Transverse colon (tissue), 4 donors: ENCODE measurements at regions not wholly inside any gene's neighbourhood (a gene's known extent, or its start where the extent isn't known, plus 50 kb on each side); places are given as distances from the start of the nearest gene placed in this dataset.

ENCODE experiments used
- CTCF ChIP-seq, 5 experiments: fragments of 200-600 bp in 3 of 5; fragments of 450-650 bp in 2 of 5; sonication (generic) in 3 of 5; IDR thresholded peaks; 1 replicate in 2 of 5; 2 replicates in 3 of 5; pipeline ENCODE4 v1.5.1; 2016 to 2017; ENCODE audit warnings: antibody characterized with exemption in 5 of 5, inconsistent platforms in 3 of 5, mild to moderate bottlenecking in 2 of 5, moderate library complexity in 1 of 5
- POLR2A ChIP-seq: fragments of 450-650 bp; IDR thresholded peaks from one replicate; pipeline ENCODE4 v1.6.1; 2016; ENCODE audit warnings: antibody characterized with exemption, mild to moderate bottlenecking, moderate library complexity
- POLR2AphosphoS5 ChIP-seq, 3 donors: sonication (generic); formaldehyde crosslinking; IDR thresholded peaks; one replicate each; pipeline ENCODE4 v1.6.1; 2016; ENCODE audit warnings: antibody characterized with exemption in 3 of 3

DNA sequence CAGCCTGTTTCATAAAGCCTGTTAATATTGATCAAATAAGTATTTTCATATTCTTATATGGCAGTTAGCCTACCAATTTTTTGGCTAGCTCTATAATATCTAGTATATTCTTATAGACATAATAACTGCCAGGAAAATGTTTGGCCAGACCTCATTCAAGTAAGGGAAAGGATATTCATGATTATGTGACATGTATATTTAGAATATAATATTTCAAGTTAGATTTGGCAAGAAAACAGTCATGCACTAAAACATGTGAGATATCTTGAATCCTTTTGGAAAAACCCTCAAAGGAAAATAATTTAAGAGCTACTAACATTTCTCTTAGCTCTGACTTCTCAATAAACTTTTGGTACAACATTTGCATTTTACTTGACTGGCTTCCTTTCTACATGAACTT is 694.1 kb downstream of the PLCL1 start:
- no peak for TF ChIP-seq POLR2A
- no peak for TF ChIP-seq POLR2AphosphoS5 (IDR thresholded peaks at IDR 0.05)
- TF ChIP-seq CTCF (IDR thresholded peaks at IDR 0.05): no peak
